ENCODE measurements at regions not wholly inside any gene's neighbourhood (a gene's known extent, or its start where the extent isn't known, plus 50 kb on each side); places are given as distances from the start of the nearest gene placed in this dataset.
A peak's percentile ranks its signal among the peaks of the same experiment; 100 is the strongest.

DNA sequence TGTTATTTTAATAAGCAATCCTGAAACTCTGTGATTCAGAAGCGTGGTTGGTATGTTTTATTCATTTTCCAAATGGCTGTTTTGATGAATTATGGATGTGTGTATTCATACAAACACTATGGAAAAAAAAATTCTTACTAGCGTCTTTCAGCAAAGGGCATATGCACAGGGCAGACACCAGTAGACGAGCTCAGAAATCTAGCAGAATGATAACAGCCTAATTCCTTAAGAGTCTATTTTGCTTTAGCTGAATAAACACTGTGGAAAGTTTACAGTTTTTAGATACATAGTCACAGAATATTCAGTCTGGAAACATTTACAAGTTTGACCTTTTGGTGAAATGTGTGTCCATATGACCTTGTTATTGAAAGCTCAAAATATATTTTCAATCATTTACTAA, 418.8 kb upstream of the LUZP2 start:
- H3K4me3 Mint-ChIP-seq, result no peak overlapping the region
- H3K36me3 Mint-ChIP-seq, result no peaks in the 10 kb centered on the region
- ATAC-seq, result no peak
- no peaks in the 10 kb centered on the region for H3K4me1 Mint-ChIP-seq
- no peaks in the 10 kb centered on the region for H3K27me3 Mint-ChIP-seq
- no peaks in the 10 kb centered on the region for H3K9me3 Mint-ChIP-seq
- H3K27ac Mint-ChIP-seq, result no peak overlapping the region

DNA sequence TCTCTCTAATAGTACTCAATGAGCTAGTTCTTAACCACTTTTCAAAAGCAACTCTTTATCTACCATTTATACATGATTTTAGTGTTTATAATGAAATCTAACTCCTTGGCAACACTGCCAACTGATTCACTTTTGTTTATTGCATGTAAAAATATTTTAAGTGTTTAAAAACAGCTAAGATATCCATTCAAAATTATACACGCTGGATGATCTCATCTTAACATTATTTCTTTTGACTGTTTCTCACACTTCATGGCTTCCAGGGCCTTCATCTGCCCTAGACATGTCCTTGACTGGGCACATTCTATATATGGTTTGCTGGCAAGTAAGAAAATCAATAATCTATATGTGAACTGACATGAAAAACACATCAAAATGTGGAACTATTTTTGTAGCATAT, 414.6 kb upstream of the LUZP2 start:
- no peaks in the 10 kb centered on the region for H3K27me3 Mint-ChIP-seq
- H3K4me1 Mint-ChIP-seq, result no peaks in the 10 kb centered on the region
- H3K36me3 Mint-ChIP-seq, result no peaks in the 10 kb centered on the region
- no peak overlapping the region for H3K27ac Mint-ChIP-seq
- no peaks in the 10 kb centered on the region for H3K9me3 Mint-ChIP-seq
- ATAC-seq, result no peak
- no peak overlapping the region for H3K4me3 Mint-ChIP-seq

DNA sequence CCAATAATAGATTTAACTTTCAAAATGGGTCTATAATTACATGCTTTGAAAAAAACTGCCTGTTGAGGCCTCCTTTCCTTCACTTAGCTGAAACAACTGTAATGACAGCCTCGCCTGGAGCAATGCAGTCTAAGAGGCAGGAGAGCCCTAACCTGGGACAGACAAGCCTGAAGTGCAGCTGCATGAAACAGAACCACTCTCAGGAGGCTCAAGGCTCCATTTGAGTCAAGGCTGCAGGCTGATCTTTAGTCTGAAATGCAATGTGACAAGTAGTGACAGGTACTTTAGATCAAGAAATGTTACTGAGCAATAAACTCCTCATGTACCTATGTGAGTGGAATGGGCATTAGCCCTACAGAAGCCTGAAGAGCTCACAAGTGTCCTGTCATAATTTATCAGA, 414.0 kb upstream of the LUZP2 start:
- H3K4me1 Mint-ChIP-seq, result no peaks in the 10 kb centered on the region
- no peak overlapping the region for H3K27ac Mint-ChIP-seq
- H3K4me3 Mint-ChIP-seq, result no peak overlapping the region
- H3K27me3 Mint-ChIP-seq, result no peaks in the 10 kb centered on the region
- H3K9me3 Mint-ChIP-seq, result peaks cover 3% of the 10 kb centered on the region
- ATAC-seq, result no peak
- no peaks in the 10 kb centered on the region for H3K36me3 Mint-ChIP-seq

DNA sequence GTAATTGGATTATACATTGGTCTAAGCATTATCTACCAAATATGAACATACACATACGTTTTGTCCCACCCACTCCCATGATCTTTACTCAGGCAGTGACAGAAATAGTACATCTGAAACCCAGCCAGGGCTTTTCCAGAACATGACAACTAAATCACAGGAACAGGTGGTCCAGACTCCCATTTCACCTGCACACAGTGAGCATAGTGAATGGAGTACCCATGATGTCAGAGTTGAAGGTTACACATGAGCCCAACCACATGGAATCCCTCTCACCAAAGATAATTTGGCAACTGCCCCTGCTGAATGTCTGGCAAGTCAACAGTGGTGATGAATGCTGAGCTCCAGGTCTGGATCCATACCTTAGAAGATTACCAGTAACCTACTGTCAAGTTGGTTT, 411.9 kb upstream of the LUZP2 start:
- Mint-ChIP-seq H3K27ac (no peak overlapping the region), H3K36me3 (no peaks in the 10 kb centered on the region), H3K27me3 (no peaks in the 10 kb centered on the region), H3K4me3 (no peak overlapping the region), H3K4me1 (no peaks in the 10 kb centered on the region), H3K9me3 (peaks cover 3% of the 10 kb centered on the region)
- ATAC-seq, result no peak

DNA sequence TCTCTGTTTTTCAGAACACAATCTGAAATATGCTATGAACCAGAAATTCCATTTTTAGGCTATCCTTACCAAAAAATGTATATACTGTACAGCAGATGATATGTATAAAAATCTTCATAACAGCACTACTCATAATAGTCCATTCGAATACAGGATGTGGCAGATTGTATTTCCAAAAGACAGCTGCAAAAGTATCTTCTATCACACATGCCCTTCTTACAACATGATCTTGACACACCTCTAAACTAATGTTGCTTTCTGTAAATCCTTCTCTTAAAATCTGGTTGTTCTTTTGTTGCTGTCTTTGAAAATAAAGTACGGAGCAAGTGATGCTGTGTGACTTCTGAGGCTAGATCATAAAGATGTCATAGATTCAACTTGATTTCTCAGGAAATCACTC, 409.9 kb upstream of the LUZP2 start:
- no peaks in the 10 kb centered on the region for H3K36me3 Mint-ChIP-seq
- no peak for ATAC-seq
- H3K27ac Mint-ChIP-seq, result no peak overlapping the region
- no peak overlapping the region for H3K4me3 Mint-ChIP-seq
- no peaks in the 10 kb centered on the region for H3K27me3 Mint-ChIP-seq
- peaks cover 3% of the 10 kb centered on the region for H3K9me3 Mint-ChIP-seq
- no peaks in the 10 kb centered on the region for H3K4me1 Mint-ChIP-seq

DNA sequence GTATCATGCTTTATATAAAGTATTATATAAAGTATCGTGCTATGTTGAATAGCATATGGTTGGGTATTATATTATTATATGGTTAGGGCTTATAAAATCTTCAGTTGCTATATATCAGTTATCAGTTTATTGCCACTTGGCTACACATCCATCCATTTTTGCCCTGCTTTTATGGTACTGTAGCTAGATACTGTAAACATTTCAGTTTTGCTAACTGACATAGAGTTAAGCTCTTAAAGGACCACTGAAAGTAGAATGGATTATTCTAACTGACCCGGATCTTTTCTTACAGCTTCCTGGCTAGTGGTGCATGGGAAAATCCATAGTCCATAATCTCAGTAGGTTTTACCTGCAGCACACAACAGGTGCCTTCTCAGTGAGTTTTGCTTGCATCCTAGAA, 405.3 kb upstream of the LUZP2 start:
- no peaks in the 10 kb centered on the region for H3K4me1 Mint-ChIP-seq
- peaks cover 3% of the 10 kb centered on the region for H3K9me3 Mint-ChIP-seq
- no peaks in the 10 kb centered on the region for H3K36me3 Mint-ChIP-seq
- H3K27ac Mint-ChIP-seq, result no peak overlapping the region
- no peaks in the 10 kb centered on the region for H3K27me3 Mint-ChIP-seq
- no peak overlapping the region for H3K4me3 Mint-ChIP-seq
- no peak for ATAC-seq

DNA sequence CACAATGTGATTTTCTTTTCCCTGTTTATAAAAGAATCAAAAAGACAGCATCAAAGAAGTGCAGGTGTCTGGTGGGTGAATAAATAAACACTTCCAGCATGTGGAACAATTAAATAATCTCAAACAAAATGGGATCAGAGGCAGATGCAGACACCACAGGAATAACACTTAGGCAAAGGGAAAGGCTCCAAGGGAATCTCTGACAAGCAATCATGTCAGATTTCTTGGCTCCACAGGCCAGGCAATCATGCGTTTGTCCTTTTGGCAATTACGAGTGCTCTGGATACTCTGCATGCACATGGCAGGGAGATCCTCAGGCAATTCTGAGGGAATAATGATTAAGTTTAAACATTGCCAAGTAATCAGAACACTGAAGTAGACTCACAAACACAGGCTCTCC, 403.5 kb upstream of the LUZP2 start:
- no peak for ATAC-seq
- Mint-ChIP-seq H3K4me3 (no peak overlapping the region), H3K9me3 (no peaks in the 10 kb centered on the region), H3K27ac (no peak overlapping the region), H3K36me3 (no peaks in the 10 kb centered on the region), H3K4me1 (no peaks in the 10 kb centered on the region), H3K27me3 (no peaks in the 10 kb centered on the region)

DNA sequence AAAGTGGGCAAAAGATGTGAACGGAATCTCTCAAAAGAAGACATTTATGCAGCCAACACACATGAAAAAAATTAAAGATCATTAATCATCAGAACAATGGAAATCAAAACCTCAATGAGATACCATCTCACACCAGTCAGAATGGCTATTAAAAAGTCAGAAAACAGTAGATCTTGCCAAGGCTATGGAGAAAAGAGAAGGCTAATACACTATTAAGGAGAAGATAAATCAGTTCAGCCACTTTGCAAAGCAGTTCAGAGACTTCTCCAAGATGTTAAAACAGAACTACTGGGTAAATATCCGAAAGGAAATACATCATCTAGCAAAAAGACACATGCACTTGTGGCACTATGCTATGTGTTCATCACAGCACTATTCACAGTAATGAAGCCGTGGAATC, 388.2 kb upstream of the LUZP2 start:
- Mint-ChIP-seq H3K4me1 (no peaks in the 10 kb centered on the region), H3K4me3 (no peak overlapping the region)
- ATAC-seq, result no peak

DNA sequence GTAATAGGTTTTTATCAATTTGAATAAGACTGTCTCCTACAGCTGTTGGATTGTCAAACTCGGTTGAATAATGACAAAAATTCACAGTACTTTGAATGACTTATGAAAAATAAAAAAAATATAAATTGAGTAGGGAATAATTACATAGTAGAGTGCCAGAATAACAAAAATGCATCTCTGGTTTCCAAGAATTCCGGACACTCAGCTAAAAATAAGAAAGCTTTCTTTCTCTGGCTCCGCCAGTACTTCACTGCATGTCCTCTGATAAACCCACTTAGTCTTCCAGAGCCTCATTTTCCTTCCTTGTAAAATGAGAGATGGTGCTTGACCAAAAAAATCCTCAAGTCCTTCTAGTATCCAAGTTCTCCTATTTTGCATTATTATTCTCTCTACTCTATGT, 374.6 kb upstream of the LUZP2 start:
- no peak for ATAC-seq
- H3K4me1 Mint-ChIP-seq, result no peaks in the 10 kb centered on the region
- H3K27ac Mint-ChIP-seq, result no peak overlapping the region
- no peak overlapping the region for H3K4me3 Mint-ChIP-seq
- peaks cover 3% of the 10 kb centered on the region for H3K9me3 Mint-ChIP-seq
- H3K36me3 Mint-ChIP-seq, result no peaks in the 10 kb centered on the region
- H3K27me3 Mint-ChIP-seq, result no peaks in the 10 kb centered on the region

More for the DNA sequence above, 388.2 kb upstream of the LUZP2 start:
- Mint-ChIP-seq H3K27ac (no peak overlapping the region), H3K27me3 (no peaks in the 10 kb centered on the region), H3K36me3 (no peaks in the 10 kb centered on the region), H3K9me3 (peaks cover 12% of the 10 kb centered on the region)

DNA sequence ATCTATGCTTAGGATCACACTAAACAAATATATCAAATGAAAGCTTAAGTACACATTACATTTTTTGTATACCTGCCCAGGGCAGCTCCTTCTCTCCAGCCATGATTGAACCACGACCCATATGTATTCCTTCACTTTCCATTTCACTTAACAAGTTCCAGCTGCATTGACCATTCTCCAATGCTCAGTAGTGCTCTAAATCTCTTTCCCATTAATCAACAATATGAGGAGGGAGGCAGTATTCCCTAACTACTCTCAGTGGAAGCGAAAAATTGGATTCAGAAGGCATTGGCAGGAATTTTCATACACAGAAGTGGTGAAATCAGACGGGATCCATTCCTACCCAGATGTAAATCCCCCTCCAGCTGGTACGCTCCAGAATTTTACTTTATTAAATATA, 372.0 kb upstream of the LUZP2 start:
- Mint-ChIP-seq H3K9me3 (peaks cover 6% of the 10 kb centered on the region), H3K27me3 (no peaks in the 10 kb centered on the region), H3K4me3 (no peak overlapping the region), H3K4me1 (no peaks in the 10 kb centered on the region), H3K27ac (no peak overlapping the region), H3K36me3 (no peaks in the 10 kb centered on the region)
- no peak for ATAC-seq

DNA sequence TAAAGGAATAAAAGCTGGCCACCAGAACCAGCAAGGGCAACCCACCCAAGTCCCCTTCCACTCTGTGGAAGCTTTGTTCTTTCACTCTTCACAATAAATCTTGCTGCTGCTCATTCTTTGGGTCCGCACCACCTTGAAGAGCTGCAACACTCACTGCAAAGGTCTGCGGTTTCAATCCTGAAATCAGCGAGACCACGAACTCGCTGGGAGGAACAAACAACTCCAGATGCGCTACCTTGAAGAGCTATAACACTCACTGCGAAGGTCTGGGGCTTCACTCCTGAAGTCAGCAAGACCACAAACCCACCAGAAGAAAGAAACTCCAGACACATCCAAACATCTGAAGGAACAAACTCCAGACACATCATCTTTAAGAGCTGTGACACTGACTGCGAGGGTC, 365.2 kb upstream of the LUZP2 start:
- H3K9me3 Mint-ChIP-seq, result peaks cover 6% of the 10 kb centered on the region
- no peak overlapping the region for H3K4me3 Mint-ChIP-seq
- H3K4me1 Mint-ChIP-seq, result no peaks in the 10 kb centered on the region
- H3K27ac Mint-ChIP-seq, result no peak overlapping the region
- no peak for ATAC-seq
- no peaks in the 10 kb centered on the region for H3K27me3 Mint-ChIP-seq
- H3K36me3 Mint-ChIP-seq, result no peaks in the 10 kb centered on the region

DNA sequence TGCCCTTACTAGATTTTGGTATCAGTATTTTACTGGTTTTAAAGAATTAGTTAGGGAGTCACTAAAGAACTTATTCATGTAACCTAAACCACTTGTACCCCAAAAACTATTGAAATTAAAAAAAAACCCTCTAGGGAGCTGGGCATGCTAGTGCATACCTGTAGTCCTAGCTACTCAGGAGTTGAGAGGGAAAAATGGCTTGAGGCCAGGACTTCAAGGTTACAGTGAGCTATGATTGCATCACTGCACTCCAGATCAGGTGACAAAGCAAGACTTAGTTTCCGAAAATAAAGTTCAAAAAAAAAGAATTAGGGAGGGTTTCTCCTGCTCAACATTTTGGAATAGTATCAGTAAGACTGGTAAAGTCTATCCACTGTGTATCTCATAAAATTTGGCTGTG, 364.4 kb upstream of the LUZP2 start:
- Mint-ChIP-seq H3K4me3 (no peak overlapping the region), H3K27ac (no peak overlapping the region), H3K27me3 (no peaks in the 10 kb centered on the region), H3K4me1 (no peaks in the 10 kb centered on the region), H3K36me3 (no peaks in the 10 kb centered on the region), H3K9me3 (peaks cover 6% of the 10 kb centered on the region)
- ATAC-seq, result no peak

DNA sequence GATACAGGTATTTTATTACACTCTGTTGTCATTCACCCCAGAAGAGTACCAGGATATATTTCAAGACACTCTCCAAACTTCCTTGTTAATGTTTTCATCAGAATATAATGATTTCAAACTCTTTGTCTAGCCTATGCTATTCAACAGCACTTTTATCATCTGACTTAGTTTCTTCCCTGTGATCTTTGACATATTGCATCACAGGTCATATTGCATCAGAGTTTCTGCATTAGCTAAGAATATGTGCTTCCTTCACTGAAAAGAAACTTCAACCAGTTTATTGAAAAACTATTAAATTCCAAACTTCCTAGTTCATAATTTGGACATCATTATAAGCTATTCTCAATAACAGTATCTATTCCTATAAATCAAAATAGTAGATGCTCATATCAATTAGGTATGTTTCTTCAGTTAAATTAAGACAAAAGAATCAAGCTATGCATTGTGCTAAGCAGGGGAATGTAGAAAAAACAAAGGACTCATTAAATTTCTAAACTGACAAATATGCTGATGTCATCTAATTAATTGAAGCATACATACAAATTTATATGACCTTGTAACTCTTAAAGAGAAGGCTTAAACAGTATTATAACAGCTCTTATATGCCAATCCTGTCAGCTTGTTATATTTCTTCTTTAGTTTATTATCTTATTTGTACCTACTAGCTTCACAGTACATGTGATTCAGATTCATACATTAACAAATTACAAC, 361.8 kb upstream of the LUZP2 start:
- no peak for ATAC-seq
- peaks cover 4% of the 10 kb centered on the region for H3K9me3 Mint-ChIP-seq
- H3K27me3 Mint-ChIP-seq, result no peaks in the 10 kb centered on the region
- H3K27ac Mint-ChIP-seq, result no peak overlapping the region
- H3K4me1 Mint-ChIP-seq, result no peaks in the 10 kb centered on the region
- H3K4me3 Mint-ChIP-seq, result no peak overlapping the region
- no peaks in the 10 kb centered on the region for H3K36me3 Mint-ChIP-seq

DNA sequence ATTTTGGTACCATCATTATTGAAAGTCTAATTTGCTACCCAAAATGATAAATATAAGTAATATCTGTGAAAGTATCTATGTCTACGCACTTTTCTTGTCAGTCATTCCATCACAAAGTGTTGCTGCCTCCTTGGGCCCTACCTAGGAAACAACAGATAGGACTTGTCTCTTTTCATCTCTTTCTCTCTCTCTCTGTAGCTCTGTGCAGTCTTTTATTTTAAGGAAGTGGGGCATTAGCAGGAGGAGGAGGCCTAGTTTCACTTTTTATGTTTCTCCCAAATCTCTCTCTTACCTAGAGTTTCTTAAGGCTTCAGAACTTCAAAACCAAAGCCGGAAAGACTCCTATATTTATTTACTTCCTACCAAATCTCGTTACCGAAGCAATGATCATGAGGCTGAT, 354.8 kb upstream of the LUZP2 start:
- H3K27me3 Mint-ChIP-seq, result no peaks in the 10 kb centered on the region
- H3K4me3 Mint-ChIP-seq, result no peak overlapping the region
- no peak for ATAC-seq
- H3K9me3 Mint-ChIP-seq, result peaks cover 3% of the 10 kb centered on the region
- H3K36me3 Mint-ChIP-seq, result no peaks in the 10 kb centered on the region
- H3K27ac Mint-ChIP-seq, result no peak overlapping the region
- H3K4me1 Mint-ChIP-seq, result no peaks in the 10 kb centered on the region

DNA sequence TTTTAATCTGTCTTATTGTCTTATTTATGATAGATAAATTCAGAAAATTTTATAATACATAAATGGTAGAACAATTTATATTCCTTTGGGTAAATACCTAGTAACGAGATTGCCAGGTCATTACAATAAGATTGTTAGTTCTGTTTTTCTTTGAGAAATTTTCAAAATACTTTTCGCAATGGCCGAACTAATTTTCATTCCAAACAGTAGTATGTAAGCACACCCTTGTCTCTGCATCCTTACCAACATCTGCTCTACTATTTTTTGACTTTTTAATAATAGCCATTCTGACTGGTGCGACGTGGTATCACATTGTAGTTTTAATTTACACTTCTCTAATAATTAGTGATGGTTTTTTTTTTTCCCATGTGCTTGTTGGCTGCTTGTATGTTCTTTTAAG, 351.4 kb upstream of the LUZP2 start:
- Mint-ChIP-seq H3K4me1 (no peaks in the 10 kb centered on the region), H3K4me3 (no peak overlapping the region), H3K27me3 (no peaks in the 10 kb centered on the region), H3K36me3 (no peaks in the 10 kb centered on the region), H3K9me3 (peaks cover 3% of the 10 kb centered on the region), H3K27ac (no peak overlapping the region)
- ATAC-seq, result no peak

DNA sequence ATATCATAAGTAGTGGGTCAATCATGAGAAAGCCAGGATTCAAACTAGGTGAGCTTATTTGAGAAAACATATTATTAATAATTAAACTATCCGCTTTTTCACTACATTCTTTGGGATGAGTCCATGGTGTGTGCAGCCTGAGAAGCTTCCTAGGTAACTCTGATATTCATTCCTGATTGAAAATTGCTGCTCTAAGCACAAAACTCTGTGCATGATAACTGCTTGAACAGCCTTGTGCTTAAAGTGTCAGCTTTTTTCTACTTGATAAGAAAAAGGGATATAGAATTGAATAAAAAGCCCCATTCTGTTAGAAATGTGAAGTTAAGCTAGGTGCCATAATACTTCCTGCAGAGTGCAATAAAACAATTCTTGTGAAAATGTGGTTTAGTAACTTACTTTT, 343.5 kb upstream of the LUZP2 start:
- H3K4me1 Mint-ChIP-seq, result no peaks in the 10 kb centered on the region
- no peak overlapping the region for H3K27ac Mint-ChIP-seq
- ATAC-seq, result no peak
- no peaks in the 10 kb centered on the region for H3K27me3 Mint-ChIP-seq
- peaks cover 2% of the 10 kb centered on the region for H3K9me3 Mint-ChIP-seq
- H3K4me3 Mint-ChIP-seq, result no peak overlapping the region
- H3K36me3 Mint-ChIP-seq, result no peaks in the 10 kb centered on the region

DNA sequence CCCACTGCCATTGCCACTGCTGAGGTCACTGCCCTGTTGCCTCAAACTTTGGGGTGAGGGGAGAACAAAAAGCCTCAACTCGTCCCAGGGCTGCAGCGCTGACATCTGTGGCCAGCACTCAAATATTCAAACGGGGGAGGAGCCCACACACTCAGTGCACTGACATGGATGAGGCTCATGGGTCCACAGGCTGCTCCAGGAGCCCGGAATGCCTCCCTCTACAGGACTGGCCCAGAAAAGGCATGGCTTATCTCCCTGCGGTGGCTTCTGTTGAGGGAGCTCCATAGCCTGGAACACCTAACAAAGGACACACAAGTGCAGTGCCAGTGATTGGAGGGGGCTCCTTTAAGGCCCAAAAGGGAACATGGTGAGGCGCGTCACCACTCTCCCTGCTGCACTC, 341.1 kb upstream of the LUZP2 start:
- Mint-ChIP-seq H3K4me1 (no peaks in the 10 kb centered on the region), H3K36me3 (no peaks in the 10 kb centered on the region), H3K27ac (no peak overlapping the region), H3K4me3 (no peak overlapping the region), H3K9me3 (peaks cover 2% of the 10 kb centered on the region), H3K27me3 (no peaks in the 10 kb centered on the region)
- peak; percentile 16 for ATAC-seq
